GM21515 (cell line): ENCODE measurements at regions not wholly inside any gene's neighbourhood (a gene's known extent, or its start where the extent isn't known, plus 50 kb on each side); places are given as distances from the start of the nearest gene placed in this dataset.

Experiments used
- ATAC-seq: cut with Tn5 transposase; IDR thresholded peaks from one replicate; pipeline ENCODE4 v1.9.1; 2021; ENCODE audit not compliant: unreplicated experiment

DNA sequence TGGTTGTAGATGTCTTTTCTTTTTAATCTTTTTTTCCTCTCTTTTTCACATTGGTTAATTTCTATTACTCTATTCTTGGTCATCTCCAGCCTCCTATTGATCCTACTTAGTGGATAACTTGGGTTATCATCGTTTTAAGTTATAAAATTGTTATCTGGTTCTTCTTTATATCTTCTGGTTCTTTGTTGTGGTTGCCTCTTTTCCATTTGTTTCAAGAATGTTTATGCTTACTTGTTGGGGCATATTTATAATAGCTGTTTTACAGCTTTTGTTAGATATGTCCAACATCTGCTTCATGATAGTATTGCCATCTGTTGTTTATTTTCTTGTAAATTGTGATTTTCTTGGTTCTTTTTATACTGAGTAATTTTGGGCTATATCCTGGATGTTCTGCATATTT lies 1429.6 kb downstream of the TBC1D22A start:
- ATAC-seq: no peak

DNA sequence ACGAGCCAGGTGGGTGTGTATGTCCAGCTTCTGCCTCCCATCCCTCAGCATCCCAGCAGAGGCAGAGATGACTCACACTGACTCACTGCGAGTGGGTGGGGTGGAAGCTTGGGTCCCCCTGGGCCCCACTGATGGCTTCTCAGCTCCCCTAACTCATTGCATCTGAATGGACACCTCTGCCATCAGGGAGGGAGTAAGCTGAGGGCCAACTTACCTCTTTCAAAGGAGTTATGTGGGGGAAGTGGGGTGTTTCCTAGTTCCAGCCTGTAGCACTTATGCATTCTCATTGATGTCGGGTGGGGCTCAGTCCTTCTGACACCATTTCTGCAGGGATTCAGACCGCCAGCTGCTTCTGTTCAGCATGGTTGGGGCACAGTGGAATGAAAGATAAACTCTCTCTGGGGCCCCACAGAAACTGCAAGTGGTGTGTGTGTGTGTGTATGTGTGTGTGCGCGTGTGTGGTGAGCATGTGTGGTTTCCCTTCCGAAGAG lies 1425.8 kb downstream of the TBC1D22A start:
- ATAC-seq: no peak

DNA sequence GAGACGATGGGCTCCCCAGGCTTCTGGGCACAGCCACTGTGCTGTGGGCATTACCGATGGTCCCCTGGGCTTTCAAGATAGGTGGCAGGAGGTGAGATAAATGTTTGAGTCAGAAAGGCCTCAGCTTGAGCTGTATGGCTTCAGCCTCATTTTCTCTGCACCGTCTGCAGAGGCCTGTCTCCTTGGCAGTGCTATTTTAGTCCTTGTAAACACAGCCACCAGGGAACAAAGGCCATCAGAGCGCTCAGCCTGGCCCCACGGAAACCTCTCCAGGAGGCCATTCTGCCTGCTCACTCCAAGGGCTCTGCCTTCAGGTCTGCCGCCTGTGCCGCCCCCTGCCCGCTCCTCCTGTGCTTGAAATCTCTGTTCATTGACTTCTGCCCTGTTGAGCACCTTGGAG lies 1424.9 kb downstream of the TBC1D22A start:
- no peak for ATAC-seq

DNA sequence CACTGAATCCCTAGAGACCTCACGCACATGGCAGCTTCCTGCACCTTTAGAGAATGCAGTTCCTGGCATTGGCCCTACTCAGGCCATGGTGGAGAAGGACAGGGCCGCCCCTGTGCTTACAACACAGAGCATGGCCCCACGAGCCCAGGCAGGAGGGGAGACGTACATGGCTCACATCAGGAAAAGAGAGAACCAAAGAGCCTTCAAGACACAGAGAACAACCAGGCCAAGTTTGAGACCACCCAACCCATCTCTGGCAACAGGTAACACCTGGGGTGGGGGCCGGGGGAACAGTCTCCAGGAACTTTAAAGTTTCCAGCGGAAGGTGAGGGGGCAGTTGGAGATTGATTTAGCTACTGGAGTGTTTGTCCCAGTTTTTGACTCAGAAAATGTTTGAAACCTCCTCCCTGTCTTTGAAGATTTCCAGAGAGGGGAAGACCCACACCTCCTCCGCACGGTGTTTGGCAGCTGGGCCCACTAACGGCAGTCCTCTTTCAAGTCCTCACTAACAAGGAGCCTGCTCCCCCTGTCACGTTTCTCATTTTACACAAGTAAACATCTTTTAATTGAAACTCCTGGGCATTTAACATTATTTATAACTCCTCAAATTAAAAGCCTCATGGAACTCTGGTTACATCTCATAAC lies 1423.8 kb downstream of the TBC1D22A start:
- ATAC-seq: no peak

DNA sequence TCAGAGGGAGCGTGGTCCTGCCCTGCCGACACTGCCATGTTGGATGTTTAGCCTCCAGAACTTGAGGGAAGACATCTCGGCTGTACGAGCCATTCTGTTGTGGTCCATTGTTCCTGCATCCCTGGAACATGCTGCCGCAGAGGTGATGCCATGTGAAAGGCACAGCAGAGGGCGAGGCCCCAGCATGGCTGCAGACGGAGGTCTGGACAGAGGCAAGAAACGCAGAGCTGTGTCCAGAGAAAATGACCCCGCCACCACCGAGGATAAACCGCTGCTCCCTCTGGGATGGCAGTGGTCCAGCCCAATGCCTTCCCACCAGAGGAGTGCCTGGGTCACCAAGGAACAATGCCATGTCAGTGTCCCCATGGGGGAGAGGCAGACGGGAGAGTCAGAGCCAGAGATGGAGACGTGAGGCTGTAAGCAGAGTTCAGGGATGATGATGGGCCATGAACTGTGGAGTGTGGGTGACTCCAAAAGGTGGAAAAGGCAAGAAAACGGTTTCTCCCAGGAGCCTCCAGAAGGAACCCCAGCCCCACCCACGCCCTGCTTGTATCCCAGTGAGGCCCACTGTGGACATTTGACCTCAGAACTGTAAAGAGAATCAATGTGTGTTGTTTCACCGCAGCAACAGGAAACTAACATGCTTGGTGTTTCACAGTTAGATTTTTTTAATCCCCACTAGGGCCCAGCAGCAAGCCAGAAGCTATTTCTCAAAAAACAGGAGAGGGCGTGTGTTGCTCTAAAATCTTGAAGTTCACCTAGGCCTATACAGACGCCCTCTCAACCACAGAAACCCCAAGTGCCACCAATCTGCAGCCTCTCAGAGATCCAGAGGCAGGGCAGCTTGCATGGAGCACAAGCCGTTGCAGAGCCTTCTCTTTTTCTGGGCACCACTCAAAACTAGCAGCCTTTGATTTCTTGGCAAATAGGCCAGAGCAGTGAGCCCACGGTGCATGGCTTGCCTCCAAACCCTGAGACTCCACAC lies 1422.9 kb downstream of the TBC1D22A start:
- ATAC-seq: no peak

DNA sequence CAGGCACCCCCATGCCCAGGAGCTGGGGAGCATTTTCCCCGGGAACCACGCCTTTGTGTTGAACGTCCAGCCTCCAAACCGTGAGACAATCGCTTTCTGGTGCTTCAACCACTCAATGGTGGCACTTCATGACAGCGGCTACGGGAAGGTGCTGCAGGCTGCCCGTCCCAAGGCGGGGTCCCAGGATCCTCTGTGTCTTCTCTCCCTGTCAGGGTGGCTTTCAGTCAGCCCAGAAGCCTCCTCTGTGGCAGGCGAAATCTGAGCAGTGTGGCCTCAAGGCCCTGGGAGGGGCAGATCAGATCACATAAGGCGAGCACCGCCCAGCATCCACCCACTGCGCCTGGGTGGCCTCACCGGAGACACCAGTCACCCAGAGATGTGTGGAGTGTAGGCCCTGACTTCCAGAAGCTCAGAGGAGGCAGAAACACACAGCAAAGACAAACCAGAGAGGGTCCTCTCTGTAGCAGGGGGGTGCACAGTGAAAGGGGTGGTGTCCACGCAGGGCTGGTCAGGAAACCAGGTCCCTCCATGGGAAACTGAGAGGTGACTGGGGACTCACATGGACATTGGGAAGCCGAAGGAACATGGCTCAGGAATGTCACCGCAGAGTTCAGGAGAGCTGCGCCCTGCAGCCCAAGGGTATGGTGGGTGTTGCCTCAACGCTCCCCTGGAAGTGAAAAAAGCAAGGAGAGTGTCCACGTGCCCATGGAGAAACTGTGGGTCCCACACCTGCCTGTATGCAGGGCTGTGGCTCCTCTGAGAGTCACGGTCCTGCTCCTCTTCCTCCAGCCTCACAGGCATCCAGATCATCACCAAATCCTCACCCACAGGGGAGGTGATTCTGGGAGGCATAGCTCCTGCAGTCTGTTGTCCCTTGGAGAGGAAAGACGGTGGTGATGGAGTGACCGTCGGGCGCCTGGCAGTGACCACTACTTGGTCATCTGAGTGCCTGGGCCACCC lies 1420.7 kb downstream of the TBC1D22A start:
- ATAC-seq: no peak

DNA sequence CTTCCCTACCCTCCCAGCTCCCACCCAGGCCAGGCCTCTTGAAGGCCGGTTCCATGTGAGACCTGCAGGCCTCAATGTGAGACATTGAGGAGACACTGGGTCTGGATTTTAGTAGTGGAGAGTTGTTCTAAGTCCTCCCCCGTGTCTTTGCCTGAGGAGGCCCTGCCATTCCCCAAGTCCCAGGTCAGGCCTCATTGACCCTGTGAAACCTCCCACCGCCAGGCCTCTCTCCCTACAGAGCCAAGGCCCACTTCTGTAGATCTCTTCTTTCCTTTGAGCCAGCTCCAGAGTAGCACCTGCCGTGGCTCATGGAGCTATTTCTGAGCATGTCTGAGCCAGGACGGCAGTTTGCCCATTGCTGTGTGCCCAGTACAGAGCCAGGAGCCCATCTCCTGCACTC lies 1419.6 kb downstream of the TBC1D22A start:
- no peak for ATAC-seq

DNA sequence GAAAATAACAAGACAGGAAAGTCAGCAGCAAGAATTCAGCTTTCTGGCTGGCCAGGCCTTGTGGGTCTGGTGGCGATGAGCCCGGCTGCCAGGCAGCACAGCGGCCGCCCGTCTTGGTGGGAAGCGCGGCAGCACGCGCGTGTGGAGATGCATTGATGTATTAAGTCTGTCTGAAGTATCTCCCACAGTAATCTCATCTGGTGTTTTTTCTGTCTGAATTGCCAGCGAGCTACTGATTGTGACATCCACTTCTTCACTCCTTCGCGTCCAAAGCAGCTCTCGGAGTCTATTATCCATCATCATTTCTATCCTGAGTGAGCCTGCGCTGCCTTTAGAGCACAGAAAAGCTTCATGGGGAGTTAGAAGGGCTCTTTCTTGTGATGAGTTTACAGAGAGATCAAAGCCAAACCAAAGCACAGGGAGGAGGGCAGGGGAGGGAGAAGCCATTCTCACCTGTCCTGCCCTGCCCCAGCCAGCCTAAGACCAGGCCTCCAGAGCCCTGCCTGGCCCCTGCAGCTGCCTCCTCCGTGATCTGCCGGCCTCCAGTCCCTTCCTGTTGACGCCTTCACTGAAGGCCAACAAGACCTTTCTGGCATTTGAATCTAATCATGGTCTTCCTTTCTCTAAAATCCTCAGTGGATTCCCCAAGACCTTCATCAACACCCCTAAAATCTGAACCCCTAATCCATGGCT lies 1419.0 kb downstream of the TBC1D22A start:
- ATAC-seq: no peak

DNA sequence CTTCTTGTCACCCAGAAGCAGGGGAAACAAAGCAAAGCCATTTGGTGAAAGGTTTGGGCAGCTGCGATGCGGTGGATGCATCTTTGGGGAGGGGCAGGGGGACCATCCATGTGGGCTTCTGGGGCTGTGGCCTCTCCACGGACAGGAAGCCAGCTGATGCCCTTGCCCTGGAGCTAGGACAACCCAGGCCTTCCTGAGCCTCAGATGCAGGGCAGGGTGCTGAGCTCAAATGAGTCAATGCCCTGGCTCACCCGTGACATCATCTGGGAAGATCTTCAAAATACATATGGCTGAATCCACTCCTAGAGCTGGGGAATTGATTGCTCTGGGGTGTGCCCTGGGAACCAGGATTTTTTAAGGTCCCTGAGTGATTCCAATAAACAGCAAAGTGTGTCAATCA lies 1418.2 kb downstream of the TBC1D22A start:
- ATAC-seq: no peak

DNA sequence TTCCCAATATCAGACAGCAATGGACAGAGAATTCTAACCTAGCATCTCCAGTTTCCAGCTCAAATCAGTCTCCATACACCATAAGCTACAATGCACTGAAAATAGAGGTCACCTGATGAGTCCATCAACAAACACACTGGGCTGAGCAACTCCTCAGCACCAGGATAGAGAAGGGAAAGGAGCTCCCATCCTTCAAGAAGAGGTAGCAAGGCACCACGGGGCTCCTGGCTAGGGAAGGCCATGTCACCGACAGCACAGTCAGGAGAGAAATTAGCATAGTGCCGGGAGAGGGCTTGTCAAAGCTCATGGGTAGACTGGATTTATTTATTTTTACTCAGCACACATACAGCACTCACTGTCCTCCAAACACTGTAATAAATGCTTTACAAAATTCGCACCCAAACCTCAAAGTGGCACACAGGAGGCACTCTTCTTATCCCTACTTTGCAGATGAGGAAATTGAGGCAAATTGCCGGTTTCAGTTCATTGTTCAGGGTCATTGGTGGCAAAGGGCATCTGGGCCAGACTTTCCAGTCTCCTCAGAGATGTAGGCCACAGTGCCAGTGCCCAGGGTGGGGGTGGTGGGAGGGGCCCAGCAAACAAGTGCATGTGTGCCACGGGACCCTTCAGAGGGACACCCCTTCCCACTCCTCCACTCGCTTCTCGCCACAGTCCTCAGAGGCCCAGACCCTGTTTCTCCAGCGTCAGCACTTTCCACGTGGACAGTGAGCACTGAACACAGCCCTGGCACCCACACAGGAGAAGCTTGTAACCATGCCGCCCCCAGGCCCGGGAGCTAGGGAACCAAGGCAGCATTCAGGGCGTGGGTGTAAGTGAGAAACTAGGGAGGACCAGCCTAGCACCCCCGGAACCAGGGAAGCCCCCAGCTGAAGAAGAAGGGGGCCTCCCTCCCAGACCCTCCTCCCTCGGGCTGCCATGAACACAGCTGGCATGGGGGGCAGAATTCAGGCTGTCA lies 1417.4 kb downstream of the TBC1D22A start:
- ATAC-seq: no peak

DNA sequence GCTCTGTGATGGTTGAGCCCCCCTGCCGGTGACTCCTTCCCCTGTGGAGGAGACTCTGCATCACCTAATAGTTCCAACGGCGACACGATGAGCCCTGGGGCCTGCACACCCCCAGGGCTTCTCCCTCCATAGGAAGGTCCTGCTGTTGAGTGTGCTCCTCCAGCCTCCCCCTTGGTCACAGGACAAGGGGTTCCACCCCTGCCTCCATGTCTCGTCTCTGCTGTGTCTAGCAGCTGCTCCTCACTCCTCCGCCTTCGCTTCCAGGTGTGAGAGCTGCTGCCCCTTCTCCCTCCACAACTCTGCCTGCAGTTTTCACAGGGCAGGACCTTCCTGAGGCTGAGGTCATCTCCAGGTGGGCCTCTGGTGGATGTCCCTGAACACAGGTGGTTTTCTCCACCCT lies 1416.1 kb downstream of the TBC1D22A start:
- ATAC-seq: no peak

DNA sequence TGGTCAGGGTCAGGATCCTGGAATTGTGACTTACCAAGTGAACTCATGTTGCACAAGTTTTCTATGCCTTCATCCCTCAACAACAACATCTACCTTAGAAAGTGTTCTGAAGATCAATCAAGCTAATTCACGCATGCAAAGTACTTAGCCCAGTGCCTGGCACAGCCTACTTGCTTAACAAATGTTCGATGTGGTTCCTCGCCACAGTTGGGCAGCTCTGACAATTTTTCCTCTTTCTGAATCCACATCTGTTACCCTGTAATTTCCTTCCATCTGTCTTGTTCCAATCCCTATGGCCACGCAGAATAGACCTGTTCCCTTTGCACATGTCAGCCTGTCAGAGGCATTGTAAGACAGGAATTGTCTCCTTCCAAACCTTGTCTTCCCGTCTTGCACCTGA lies 1415.2 kb downstream of the TBC1D22A start:
- ATAC-seq: no peak

DNA sequence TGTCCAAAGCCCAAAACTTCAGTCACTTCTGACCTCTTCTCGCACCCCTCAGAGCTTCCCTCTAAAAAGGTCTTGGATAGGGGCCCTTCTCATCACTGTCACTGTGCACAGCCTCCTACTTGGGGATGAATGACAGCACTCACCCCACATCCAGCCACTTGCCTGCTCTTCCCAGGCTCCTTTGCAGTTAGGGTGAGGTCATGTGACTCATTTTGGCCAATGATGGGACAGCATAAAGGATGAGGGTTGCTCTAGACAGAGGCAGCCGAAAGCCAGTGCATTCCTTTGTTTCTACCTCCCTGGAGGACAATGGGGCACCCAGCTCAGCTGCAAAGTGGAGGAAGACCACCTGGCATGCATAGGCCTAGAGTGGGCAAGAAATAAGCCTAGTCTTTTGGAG lies 1413.3 kb downstream of the TBC1D22A start:
- ATAC-seq: no peak

DNA sequence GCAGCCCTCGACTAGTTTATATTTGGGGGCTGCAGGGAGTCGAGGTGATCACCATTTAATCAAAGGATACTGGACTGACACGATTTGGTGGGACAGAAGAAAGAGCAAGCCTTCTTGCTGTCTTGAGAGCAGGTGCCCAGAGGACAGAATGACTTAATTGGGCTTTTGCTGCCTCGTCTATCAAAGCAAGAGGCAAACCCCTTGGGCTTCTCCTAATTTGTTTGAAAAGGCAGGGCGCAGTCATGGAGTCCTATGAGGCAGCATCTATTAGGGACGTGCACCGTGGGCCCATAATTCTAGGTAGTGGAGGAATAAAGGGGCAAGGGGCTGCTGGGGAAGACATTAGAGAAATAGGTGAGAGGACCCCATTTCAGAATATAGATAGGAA lies 1411.3 kb downstream of the TBC1D22A start:
- ATAC-seq: no peak

DNA sequence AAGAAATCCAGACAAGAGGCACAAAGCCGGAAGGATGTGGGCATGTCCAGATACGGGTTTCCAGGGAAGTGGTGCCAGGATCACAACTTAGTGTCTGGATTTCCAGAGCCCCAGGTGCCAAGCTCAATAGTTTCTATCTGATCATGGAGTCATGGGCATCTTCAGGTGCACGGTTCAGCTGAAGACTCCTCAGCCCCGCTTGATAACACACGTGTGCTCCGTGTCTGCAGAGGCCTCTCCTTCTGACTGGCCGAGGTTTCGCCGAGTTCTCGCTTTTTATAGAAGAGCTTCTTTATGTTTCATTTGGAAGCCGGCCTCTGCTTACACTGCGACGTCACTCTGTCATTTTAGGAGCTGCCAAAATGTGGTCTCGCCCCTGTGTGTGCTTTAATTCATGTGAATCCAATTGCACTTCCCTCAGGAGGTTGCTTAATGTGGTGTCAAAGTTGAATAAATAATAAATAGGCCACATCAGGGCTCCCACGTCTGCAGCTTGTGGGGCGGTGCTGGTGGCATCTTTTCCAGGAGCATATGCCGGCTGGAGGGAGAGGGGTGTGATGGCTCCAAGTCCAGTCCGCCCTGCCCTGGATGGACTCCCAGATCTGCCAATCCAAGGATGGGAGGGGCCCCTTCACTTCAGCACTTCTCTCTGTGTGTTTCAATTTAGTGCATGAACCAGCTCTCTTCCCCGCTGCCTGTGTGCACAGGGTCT lies 1410.8 kb downstream of the TBC1D22A start:
- ATAC-seq: no peak

DNA sequence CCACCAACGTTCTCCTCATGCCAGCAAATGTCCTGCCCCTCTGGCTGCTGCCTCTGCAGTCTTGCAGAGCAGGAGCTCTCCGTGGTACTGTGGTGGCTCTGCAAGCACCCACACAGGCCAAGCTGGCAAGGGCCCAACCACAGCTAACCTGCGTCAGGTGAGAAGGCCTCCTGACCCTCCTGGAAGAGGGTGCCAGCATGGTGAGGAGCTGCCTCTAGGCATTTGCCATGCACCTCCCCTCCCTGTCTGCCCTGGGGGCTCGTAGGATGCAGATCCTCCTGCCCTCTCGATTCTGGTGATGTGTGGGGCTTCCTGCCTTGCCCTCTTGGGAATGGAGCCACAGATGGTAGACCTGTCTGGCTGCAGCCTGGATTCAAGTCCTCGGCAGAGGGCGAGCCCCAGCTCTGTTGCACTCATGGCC lies 1408.8 kb downstream of the TBC1D22A start:
- ATAC-seq: no peak

DNA sequence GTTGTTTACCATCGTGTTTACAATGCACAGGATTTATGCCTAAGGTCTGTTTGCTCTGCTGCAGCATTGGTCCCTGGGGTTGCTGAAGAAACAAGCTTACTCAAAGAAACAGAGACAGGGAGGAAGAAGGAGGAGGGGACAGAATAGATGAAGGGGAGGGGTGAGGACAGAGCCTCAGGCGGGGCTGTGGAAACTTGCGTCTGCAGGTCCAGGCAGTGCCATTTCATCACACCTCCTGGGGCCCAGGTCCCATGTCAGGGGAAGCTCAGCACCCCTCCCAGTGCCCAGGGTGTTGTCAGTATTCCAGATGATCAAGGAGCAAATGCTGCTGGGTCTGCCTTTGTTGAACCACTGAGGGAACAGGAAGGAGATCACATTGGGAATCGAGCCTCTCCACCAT lies 1406.8 kb downstream of the TBC1D22A start:
- no peak for ATAC-seq

DNA sequence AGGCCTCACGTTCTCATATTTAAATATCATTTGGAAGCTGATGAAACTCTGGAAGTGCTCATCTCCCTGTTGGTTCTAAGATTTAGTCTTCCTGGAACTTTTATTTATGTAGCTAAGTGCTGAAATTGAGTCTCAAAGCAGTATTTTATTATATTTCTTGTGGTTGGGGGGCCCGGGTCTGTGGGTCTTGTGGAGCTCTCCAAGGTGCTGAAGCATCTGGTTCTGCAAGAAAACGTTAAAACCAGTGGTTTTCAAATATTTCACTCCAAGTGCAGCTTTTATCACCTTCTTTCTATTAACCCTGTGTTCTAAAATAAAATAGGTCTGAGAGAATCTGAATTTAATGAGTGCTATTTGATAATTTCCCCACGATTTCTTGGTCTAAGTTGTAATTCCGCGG lies 1404.8 kb downstream of the TBC1D22A start:
- no peak for ATAC-seq

DNA sequence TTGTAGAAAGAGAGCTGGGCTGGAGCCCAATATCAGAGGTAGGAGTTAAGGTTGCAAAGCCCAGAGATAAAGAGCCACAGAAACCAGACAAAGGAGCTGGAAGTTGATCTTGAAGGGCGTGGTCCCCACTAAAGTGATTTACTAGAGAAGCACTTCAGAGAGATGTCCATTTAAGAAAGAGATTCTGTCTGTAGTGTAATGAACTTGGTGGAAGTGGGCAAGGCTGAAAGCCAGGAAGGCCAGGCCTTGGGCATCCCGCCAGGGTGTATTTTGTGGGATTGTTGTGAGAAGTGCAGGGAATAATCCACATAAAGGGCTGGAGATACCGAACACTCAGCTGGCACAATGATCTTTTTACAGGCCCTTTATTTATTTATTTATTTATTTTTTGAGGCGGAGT lies 1398.8 kb downstream of the TBC1D22A start:
- no peak for ATAC-seq
